ENCODE measurements at regions not wholly inside any gene's neighbourhood (a gene's known extent, or its start where the extent isn't known, plus 50 kb on each side); places are given as distances from the start of the nearest gene placed in this dataset.
A peak's percentile ranks its signal among the peaks of the same experiment; 100 is the strongest.

GRCh38 chr9:85212887-85213286, 528.9 kb downstream of the AGTPBP1 start (continued):
- no peak for TF ChIP-seq ZNF292 (tag by site-specific recombination; IDR thresholded peaks at IDR 0.05; ENCODE audit: borderline replicate concordance, low read depth)
- TF ChIP-seq ZNF704 (tag by site-specific recombination; IDR thresholded peaks at IDR 0.05) = no peak
- peak; percentile 70 for TF ChIP-seq FEZF1 (tag by site-specific recombination; IDR thresholded peaks at IDR 0.05)
- peak; percentile 80 for TF ChIP-seq ZNF366 (tag by site-specific recombination; conservative IDR thresholded peaks at IDR 0.05)
- peak; percentile 45; the same call in 1 of the 2 replicates for TF ChIP-seq ZNF660 (tag by site-specific recombination; IDR thresholded peaks at IDR 0.05)
- TF ChIP-seq ZNF133 (tag by site-specific recombination; IDR thresholded peaks at IDR 0.05) = no peak
- TF ChIP-seq ZNF654 (tag by site-specific recombination; IDR thresholded peaks at IDR 0.05; ENCODE audit: low read depth) = no peak
- TF ChIP-seq SETDB1 (IDR thresholded peaks at IDR 0.05; ENCODE audit: insufficient read length, low read length) = no peak
- no peak for TF ChIP-seq ZNF266 (tag by site-specific recombination; IDR thresholded peaks at IDR 0.05; ENCODE audit: low read depth)
- no peak for TF ChIP-seq SCRT1 (tag by site-specific recombination; IDR thresholded peaks at IDR 0.05; ENCODE audit: borderline replicate concordance)
- no peak for TF ChIP-seq ZNF23 (tag by site-specific recombination; IDR thresholded peaks at IDR 0.05; ENCODE audit: borderline replicate concordance)
- TF ChIP-seq ZNF48 (tag by site-specific recombination; IDR thresholded peaks at IDR 0.05) = no peak
- TF ChIP-seq ZNF488 (tag by site-specific recombination; IDR thresholded peaks at IDR 0.05) = no peak
- peak; percentile 92 for TF ChIP-seq ZFHX2 (tag by site-specific recombination; conservative IDR thresholded peaks at IDR 0.05)
- no peak for TF ChIP-seq ELK4 (IDR thresholded peaks at IDR 0.05; ENCODE audit: borderline replicate concordance, low read depth, low read length)
- TF ChIP-seq PATZ1 (tag by site-specific recombination; IDR thresholded peaks at IDR 0.05) = no peak
- no peak for TF ChIP-seq ZNF624 (tag by site-specific recombination; IDR thresholded peaks at IDR 0.05)
- peak; percentile 49; the same call in 1 of the 2 replicates for TF ChIP-seq ZNF184 (tag by site-specific recombination; IDR thresholded peaks at IDR 0.05)
- no peak for TF ChIP-seq ZSCAN5A (tag by site-specific recombination; IDR thresholded peaks at IDR 0.05)
- no peak for TF ChIP-seq ZNF223 (tag by site-specific recombination; IDR thresholded peaks at IDR 0.05)
- no peak for TF ChIP-seq ZNF530 (tag by site-specific recombination; IDR thresholded peaks at IDR 0.05; ENCODE audit: low read depth)
- no peak for TF ChIP-seq MEIS1 (CRISPR knock-in tag; IDR thresholded peaks at IDR 0.05; ENCODE audit: borderline replicate concordance)
- TF ChIP-seq ZSCAN23 (tag by site-specific recombination; IDR thresholded peaks at IDR 0.05) = peak; percentile 95
- TF ChIP-seq ZNF830 (tag by site-specific recombination; IDR thresholded peaks at IDR 0.05; ENCODE audit: low read depth) = no peak
- TF ChIP-seq ZNF391 (tag by site-specific recombination; IDR thresholded peaks at IDR 0.05; ENCODE audit: borderline replicate concordance, low read depth) = peak; percentile 54; the same call in 1 of the 2 replicates
- no peak for TF ChIP-seq ZBTB20 (tag by site-specific recombination; IDR thresholded peaks at IDR 0.05)
- no peak for TF ChIP-seq ZNF302 (tag by site-specific recombination; IDR thresholded peaks at IDR 0.05; ENCODE audit: low read depth)
- no peak for TF ChIP-seq ZBTB11 (tag by site-specific recombination; conservative IDR thresholded peaks at IDR 0.05; ENCODE audit: low read depth)
- TF ChIP-seq ZNF341 (tag by site-specific recombination; IDR thresholded peaks at IDR 0.05; ENCODE audit: low read depth) = no peak
- no peak for TF ChIP-seq ZNF645 (tag by site-specific recombination; IDR thresholded peaks at IDR 0.05)
- no peak for TF ChIP-seq ZNF707 (tag by site-specific recombination; IDR thresholded peaks at IDR 0.05)
